Uterus (tissue), 3 donors: ENCODE measurements at regions not wholly inside any gene's neighbourhood (a gene's known extent, or its start where the extent isn't known, plus 50 kb on each side); places are given as distances from the start of the nearest gene placed in this dataset.
A peak's percentile ranks its signal among the peaks of the same experiment; 100 is the strongest.

Experiments
- DNase-seq, 2 donors: peaks; one replicate each; pipeline ENCODE4 v3.0.0-alpha.2; 2019 to 2020
- H3K27ac ChIP-seq, 2 donors: fragments of 200-600 bp; sonication (generic); 1 replicate in 1 of 2; 2 replicates in 1 of 2; pipeline ENCODE4 v1.5.1; 2016 to 2018
- H3K27me3 ChIP-seq, 2 donors: fragments of 200-600 bp; sonication (generic); one replicate each; pipeline ENCODE4 v1.5.1; 2018 to 2019; ENCODE audit warnings: control low read depth in 1 of 2
- H3K36me3 ChIP-seq, 2 donors: fragments of 200-600 bp; sonication (generic); one replicate each; pipeline ENCODE4 v1.5.1; 2019; ENCODE audit warnings: control low read depth in 1 of 2
- H3K4me1 ChIP-seq, 2 donors: fragments of 200-600 bp; sonication (generic); one replicate each; pipeline ENCODE4 v1.5.1; 2018 to 2019; ENCODE audit warnings: control low read depth in 1 of 2
- H3K4me3 ChIP-seq, 2 donors: fragments of 200-600 bp; sonication (generic); 1 replicate in 1 of 2; 2 replicates in 1 of 2; pipeline ENCODE4 v1.5.1; 2018 to 2019; ENCODE audit warnings: mild to moderate bottlenecking in 1 of 2
- H3K9me3 ChIP-seq, 2 donors: fragments of 200-600 bp; sonication (generic); one replicate each; pipeline ENCODE4 v1.5.1; 2019; ENCODE audit warnings: control low read depth in 1 of 2
- CTCF ChIP-seq, 4 experiments: fragments of 200-600 bp in 2 of 4; fragments of 450-650 bp in 2 of 4; sonication (generic) in 2 of 4; IDR thresholded peaks; one replicate each; pipeline ENCODE4 v1.5.1; 2016 to 2019; ENCODE audit warnings: antibody characterized with exemption in 4 of 4, mild to moderate bottlenecking in 2 of 4, moderate library complexity in 1 of 4
- POLR2A ChIP-seq, 2 donors: fragments of 450-650 bp; IDR thresholded peaks; one replicate each; pipeline ENCODE4 v1.6.1; 2016; ENCODE audit warnings: antibody characterized with exemption in 2 of 2, mild to moderate bottlenecking in 1 of 2, moderate library complexity in 1 of 2
- intact Hi-C: fragments of 100-400 bp; cut with DNase I; formaldehyde crosslinking; loops from one replicate; pipeline ENCODE4 v1.15.1; 2023; ENCODE audit warnings: low total_unique reads
- donor health status: DM: yes; HTN: yes; CAD: no.

- Histone ChIP-seq H3K27ac (peak overlapping the region; percentile 53 to 68), H3K9me3 (no peaks in the 10 kb centered on the region), H3K4me1 (no peaks in the 10 kb centered on the region), H3K27me3 (no peaks in the 10 kb centered on the region), H3K36me3 (no peaks in the 10 kb centered on the region), H3K4me3 (no peak overlapping the region)
- intact Hi-C loops: no loop called here
- TF ChIP-seq CTCF (IDR thresholded peaks at IDR 0.05): no peak
- TF ChIP-seq POLR2A (IDR thresholded peaks at IDR 0.05): no peak
- DNase-seq: peak; percentile 63 to 73
These were observed 169.2 kb upstream of the RBPJ start for GRCh38 chr4:26151615-26152014.

- intact Hi-C loops: no loop called here
These were observed 168.8 kb upstream of the RBPJ start for GRCh38 chr4:26152056-26152455.

GRCh38 chr4:26157541-26157940 lies 163.3 kb upstream of the RBPJ start:
- H3K27ac ChIP-seq: no peak overlapping the region
- no peaks in the 10 kb centered on the region for H3K36me3 ChIP-seq
- no peaks in the 10 kb centered on the region for H3K4me1 ChIP-seq
- intact Hi-C loops: no loop called here
- no peaks in the 10 kb centered on the region for H3K27me3 ChIP-seq
- no peak for DNase-seq
- no peaks in the 10 kb centered on the region for H3K9me3 ChIP-seq
- no peak overlapping the region for H3K4me3 ChIP-seq
- TF ChIP-seq POLR2A (IDR thresholded peaks at IDR 0.05) (no peak), CTCF (IDR thresholded peaks at IDR 0.05) (no peak)

More at GRCh38 chr4:26152056-26152455, 168.8 kb upstream of the RBPJ start:
- H3K9me3 ChIP-seq: no peaks in the 10 kb centered on the region
- TF ChIP-seq CTCF (IDR thresholded peaks at IDR 0.05) (no peak), POLR2A (IDR thresholded peaks at IDR 0.05) (no peak)
- H3K4me3 ChIP-seq: no peak overlapping the region
- H3K36me3 ChIP-seq: no peaks in the 10 kb centered on the region
- peak overlapping the region; percentile 53 to 68 for H3K27ac ChIP-seq
- no peaks in the 10 kb centered on the region for H3K4me1 ChIP-seq
- DNase-seq: peak in 1 of 2 donors; percentile 28
- H3K27me3 ChIP-seq: no peaks in the 10 kb centered on the region

- H3K36me3 ChIP-seq: no peaks in the 10 kb centered on the region
- H3K27me3 ChIP-seq: no peaks in the 10 kb centered on the region
- intact Hi-C loops: no loop called here
- H3K4me3 ChIP-seq: no peak overlapping the region
- TF ChIP-seq CTCF (IDR thresholded peaks at IDR 0.05): no peak
- no peak for TF ChIP-seq POLR2A (IDR thresholded peaks at IDR 0.05)
- no peak overlapping the region for H3K27ac ChIP-seq
- no peak for DNase-seq
- no peaks in the 10 kb centered on the region for H3K9me3 ChIP-seq
- no peaks in the 10 kb centered on the region for H3K4me1 ChIP-seq
These were observed 160.2 kb upstream of the RBPJ start for GRCh38 chr4:26160591-26160990.

GRCh38 chr4:26161030-26161824 lies 159.6 kb upstream of the RBPJ start:
- no peaks in the 10 kb centered on the region for H3K36me3 ChIP-seq
- H3K4me1 ChIP-seq: no peaks in the 10 kb centered on the region
- H3K4me3 ChIP-seq: no peak overlapping the region
- DNase-seq: no peak
- H3K27me3 ChIP-seq: no peaks in the 10 kb centered on the region
- H3K9me3 ChIP-seq: no peaks in the 10 kb centered on the region
- H3K27ac ChIP-seq: no peak overlapping the region
- no peak for TF ChIP-seq CTCF (IDR thresholded peaks at IDR 0.05)
- no peak for TF ChIP-seq POLR2A (IDR thresholded peaks at IDR 0.05)
- intact Hi-C loops: no loop called here
